DMS153 treated with DMSO at 0.1 percent for 48 hours (cell line): ENCODE measurements at regions not wholly inside any gene's neighbourhood (a gene's known extent, or its start where the extent isn't known, plus 50 kb on each side); places are given as distances from the start of the nearest gene placed in this dataset.

Source experiments
- DNase-seq: peaks from one replicate; lab custom pipeline; 2025; ENCODE audit not compliant: unreplicated experiment; lab: John Stamatoyannopoulos, UW

DNA sequence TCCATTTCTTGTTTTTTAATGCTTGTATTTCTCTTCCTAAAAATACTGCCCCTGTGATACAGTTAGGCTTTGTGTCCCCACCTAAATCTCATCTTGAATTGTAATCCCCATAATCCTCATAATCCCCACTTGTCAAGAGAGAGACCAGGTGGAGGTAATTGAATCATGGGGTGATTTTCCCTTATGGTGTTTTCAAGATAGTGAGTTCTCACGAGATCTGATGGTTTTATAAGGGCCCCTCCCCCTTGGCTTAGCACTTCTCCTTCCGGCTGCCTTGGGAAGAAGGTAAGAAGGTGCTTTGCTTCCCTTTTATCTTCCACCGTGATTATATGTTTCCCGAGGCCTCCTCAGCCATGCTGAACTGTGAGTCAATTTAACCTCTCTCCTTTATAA lies 227.4 kb downstream of the MAN2A1 start:
- no peak for DNase-seq

- no peak for DNase-seq
These were observed 228.2 kb downstream of the MAN2A1 start for GRCh38 chr5:109917966-109918365.

- DNase-seq, result no peak
These were observed 231.0 kb downstream of the MAN2A1 start for GRCh38 chr5:109920736-109921135.

- no peak for DNase-seq
These were observed 232.1 kb downstream of the MAN2A1 start for GRCh38 chr5:109921735-109922380.

DNA sequence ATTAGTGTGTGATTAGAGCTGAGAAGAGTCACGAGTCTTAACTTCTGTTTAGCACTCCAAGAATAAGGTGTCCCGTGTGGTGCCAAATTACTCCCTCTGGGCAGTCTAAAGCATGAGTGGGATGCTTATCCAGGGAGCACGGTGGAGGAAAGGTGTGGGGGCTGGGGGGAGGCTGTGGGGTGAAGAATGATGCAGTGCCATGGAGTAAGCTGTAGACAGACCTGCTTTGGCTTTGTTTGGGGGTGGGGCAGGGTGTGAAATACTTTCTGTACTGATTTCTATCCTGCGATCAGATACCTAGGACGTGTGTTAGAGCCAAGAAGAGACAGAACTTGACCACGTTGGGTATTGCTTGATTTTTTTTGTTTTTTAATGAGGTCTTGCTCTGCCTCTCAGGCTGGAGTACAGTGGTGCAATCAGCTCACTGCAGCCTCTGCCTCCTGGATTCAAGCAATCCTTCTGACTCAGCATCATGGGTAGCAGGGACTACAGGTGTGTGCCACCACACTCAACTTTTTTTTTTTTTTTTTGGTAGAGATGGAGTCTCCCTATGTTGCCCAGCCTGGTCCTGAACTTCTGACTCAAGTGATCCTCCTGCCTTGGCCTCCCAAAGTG lies 232.8 kb downstream of the MAN2A1 start:
- DNase-seq, result no peak

DNA sequence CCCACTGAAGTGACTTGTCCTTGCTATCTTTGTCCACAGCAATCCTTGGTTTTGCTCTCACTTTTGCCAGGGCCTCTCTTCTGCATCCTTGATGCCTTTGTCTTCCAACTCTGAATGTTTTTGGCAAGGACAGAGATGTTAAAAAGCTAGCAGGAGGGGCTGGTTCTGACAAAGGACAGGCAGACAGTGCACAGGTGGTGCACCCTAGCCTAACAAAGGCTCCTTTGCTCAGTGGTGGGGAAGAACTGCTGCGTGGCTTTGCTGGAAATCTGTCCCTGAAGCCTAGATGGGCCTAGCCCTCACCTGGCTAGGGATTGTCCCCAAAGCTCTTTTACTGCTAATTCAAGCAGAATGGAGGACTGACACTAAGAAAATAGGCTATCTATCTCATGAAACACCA lies 233.5 kb downstream of the MAN2A1 start:
- no peak for DNase-seq

GRCh38 chr5:109924237-109925107 lies 234.7 kb downstream of the MAN2A1 start:
- no peak for DNase-seq

DNA sequence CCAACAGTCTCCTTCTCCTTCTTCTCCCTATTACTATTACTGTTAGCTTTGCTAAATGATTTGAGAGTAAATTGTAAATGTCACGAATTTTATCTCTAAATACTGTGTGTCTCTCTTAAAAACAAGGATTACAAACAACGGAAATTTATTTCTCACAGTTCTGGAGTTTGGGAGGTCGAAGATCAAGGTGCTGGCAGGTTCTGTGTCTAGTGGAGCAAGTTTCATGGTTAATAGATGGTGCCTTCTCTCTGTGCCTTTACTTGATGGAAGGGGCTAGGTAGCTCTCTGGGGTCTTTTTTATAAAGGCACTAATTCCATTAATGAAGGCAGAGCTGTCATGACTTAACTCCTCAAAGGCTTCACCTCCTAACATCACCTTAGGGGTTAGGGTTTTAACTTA lies 237.9 kb downstream of the MAN2A1 start:
- no peak for DNase-seq

GRCh38 chr5:109928046-109928445 lies 238.3 kb downstream of the MAN2A1 start:
- no peak for DNase-seq

- no peak for DNase-seq
These were observed 239.1 kb downstream of the MAN2A1 start for GRCh38 chr5:109928811-109929210.

DNA sequence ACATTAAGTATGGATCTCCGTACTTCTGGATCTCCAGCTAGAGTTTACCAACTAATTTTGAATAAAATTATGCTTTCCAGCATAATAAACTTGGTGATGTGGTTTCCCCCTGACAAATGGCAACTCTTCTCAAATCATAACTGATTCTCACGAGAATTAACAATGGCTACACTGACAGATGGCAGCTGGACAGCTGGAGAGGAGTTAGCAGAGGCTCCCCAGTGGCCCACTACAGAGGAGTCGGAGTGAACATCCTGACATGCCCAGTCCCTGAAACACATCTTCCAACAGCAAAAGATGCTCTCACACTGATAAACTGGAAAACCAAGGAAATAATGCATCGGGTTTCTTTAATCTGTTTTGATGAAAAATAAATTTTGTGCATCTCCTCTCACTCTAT lies 239.6 kb downstream of the MAN2A1 start:
- no peak for DNase-seq

GRCh38 chr5:109929911-109930310 lies 240.2 kb downstream of the MAN2A1 start:
- DNase-seq, result no peak

GRCh38 chr5:109931049-109931780 lies 241.5 kb downstream of the MAN2A1 start:
- no peak for DNase-seq

GRCh38 chr5:109935833-109936490 lies 246.2 kb downstream of the MAN2A1 start:
- DNase-seq, result no peak

DNA sequence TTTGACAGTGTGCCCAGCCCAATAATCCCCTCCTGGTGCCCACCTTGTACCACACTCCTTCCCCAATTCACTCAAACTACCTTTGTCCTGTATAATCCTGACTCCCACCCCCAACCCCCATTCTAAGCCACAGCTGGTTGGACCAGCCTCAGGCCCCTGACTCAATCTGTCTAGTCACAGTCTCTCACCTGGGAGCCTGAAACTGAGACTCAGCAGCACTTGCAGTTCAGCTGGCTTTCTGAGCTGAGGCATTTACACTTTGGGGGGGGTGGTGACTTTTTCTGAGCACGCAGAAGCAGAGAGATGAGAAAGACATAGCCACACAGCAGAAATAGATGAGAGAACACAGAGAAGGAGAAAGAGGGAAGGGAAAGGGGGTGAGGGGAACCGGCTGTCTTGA lies 247.3 kb downstream of the MAN2A1 start:
- no peak for DNase-seq

DNA sequence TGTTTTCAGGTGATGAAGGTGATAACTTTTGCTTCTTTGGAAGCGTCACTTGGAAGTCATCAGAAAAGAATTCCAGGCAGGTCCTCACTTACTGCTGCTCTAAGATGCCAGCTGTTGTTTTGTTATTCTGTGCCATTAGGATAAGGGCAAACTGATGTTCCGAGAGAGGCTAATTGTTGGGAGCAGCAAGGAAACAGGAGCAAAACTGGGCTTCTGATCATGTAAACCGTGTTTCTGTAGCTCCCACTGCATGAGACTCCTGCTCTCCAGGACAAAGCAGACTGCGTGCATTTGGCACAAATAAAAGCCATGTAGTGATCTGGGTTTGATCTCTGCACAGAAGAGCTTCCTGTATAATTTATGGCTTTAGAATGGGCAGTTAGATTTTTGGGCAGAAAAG lies 248.2 kb downstream of the MAN2A1 start:
- no peak for DNase-seq

DNA sequence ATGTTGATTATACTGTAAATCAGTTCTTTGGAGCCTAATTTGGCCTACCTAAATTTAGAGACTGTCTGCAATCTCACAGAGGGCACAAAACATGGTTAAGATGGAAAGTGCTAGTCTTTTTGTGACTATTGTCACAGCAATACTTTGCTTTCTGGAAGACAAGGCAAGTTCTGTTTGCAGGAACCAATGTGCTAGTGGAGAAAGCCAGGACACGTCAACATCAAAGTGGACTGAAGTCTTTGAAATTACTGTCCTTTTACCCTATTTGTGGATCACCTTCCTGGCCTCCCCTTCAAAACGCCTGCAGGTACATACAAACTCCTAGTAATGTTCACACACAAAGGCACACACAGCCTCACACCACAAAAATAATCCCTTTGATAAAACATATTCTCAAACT lies 248.7 kb downstream of the MAN2A1 start:
- no peak for DNase-seq

GRCh38 chr5:109939116-109939682 lies 249.5 kb downstream of the MAN2A1 start:
- DNase-seq, result no peak

DNA sequence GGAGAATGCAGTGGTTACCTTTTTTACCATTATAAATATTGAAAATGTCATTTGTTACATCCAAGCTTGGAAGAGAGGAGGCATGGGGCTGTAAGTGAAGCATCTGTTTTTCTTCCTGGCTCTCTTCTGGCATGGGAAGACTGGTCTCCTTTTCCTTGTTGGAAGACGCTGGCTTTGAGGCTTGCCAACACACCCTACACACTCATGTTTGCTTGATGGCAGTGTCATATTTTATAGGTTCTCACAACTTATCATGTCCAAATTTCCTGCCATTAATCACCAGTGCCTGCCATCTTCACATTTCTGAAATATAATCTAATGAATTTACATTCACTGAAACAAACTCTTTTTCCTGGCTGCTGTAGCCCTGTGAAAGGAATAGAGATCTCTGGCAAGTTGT lies 252.9 kb downstream of the MAN2A1 start:
- no peak for DNase-seq

- DNase-seq, result no peak
These were observed 254.0 kb downstream of the MAN2A1 start for GRCh38 chr5:109943701-109944235.
